GM18511 (cell line): ENCODE measurements at regions not wholly inside any gene's neighbourhood (a gene's known extent, or its start where the extent isn't known, plus 50 kb on each side); places are given as distances from the start of the nearest gene placed in this dataset.
"Not testable (repeated sequence)": the region's sequence is repeated elsewhere in the genome, so short reads cannot be mapped to it uniquely, and the experiment has no call there.

Experiments
- ATAC-seq: cut with Tn5 transposase; IDR thresholded peaks from one replicate; pipeline ENCODE4 v1.9.1; 2021; ENCODE audit warnings: mild to moderate bottlenecking, moderate library complexity; ENCODE audit not compliant: unreplicated experiment

DNA sequence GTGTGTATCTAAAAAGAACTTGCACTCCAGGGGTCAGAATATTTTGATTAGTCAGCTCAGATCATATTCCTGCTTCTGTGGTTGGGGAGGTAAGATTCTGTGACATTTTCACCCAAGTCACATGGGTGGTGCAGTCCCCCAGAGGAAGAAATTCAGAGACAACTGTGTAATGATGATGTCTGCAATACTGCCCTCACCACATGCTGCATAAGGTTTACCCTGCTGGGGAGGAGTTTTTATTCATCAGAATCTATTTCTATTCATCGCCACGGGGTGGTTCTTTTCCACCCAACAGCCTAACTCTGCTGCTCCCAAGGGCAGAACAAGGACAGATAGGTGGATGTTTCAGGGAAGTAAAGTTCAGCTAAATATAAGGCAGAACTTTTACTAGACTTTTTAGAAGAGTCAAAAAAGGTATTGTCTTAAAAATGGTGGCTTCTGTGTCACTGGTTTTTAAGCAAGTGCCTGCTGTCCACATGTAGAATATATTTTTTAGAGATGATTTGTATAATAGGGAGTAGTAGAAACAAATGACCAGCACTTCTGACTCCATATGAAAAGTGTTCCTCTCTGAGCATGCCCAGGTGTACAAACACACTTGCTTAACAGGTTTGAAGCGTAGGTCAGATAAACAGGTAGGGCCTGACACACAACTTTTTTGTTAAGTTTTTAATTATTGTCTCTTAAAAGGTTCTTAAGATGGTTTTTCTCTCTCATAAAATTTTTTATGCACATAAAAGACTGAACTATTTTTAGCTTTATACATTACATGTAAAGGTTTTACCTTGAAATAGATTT, 352.7 kb downstream of the LRRC70 start:
- no peak for ATAC-seq

DNA sequence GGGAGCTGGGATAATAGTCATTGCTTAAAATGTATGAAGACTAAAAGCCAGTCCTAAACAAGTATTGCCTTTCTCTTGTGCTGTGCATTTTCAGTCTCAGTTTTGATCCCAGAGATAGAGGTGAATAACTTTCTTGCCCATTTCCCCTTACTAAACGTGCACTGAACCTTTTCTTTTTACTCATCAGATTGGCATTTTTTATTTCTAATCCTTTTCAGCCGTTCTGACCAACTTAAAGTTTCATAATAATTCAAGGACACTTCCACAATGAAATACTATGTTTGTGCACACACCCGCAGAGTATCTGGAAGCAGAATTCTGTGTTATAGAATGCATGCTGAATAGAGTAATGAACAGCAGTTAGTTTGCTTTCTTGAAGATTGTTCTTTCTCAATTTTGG, 343.6 kb downstream of the LRRC70 start:
- ATAC-seq, result no peak

DNA sequence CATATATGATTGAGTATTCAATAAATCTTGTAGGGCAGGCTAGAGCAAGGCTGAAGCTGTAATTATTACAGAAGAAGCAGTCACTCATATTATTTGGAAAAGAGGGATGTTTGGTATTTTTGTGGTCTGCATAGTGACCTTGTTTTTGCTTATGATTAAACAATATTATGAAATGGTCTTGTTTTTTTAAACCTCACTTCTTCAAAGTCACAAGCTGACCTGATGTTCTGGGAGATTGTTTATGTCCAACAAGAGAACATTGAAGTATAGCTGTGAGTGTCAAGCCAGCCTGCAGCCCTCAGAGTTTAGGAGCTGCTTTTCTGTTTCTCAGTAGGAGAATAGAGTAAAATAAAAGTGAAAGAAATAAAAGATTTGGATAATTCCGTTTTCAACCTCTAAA, 342.2 kb downstream of the LRRC70 start:
- no peak for ATAC-seq

DNA sequence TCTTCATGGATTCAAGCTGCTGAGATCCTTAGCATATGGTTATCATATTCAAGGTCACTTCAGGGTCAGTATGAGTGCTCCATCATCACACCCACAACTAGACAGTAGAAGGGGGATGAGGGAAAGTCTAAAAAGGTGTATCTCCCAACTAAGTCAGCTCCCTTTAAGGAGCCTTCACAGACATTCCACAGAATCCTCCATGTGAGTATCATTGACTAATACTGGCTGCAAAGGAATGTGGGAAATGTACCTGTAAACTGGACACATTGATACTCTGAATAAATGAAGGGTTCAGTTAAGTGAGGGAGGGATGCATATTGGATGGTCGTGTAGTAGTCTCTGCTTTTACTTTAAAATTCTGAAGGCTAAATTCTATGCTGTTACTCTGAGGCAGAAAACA, 330.7 kb downstream of the LRRC70 start:
- no peak for ATAC-seq

DNA sequence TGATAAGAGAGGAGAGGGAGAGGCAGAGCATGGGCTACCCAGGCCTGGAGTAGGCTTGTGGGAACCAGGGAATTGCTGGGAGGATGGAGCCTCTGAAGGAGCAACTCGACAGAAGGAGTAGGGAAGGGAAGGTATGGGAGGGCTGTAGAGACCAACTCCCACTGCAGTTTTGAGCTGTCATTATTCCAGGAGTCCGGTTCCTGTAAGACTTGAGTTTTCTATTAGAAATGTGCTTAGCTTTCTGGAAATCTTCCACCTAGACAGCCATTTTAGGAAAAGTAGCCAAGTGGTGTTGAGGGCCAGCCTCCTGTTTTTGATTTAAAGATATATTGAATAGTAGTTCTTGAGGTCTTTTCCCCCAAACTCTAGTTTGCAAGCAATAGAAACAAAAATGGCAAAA, 323.5 kb downstream of the LRRC70 start:
- ATAC-seq, result no peak

DNA sequence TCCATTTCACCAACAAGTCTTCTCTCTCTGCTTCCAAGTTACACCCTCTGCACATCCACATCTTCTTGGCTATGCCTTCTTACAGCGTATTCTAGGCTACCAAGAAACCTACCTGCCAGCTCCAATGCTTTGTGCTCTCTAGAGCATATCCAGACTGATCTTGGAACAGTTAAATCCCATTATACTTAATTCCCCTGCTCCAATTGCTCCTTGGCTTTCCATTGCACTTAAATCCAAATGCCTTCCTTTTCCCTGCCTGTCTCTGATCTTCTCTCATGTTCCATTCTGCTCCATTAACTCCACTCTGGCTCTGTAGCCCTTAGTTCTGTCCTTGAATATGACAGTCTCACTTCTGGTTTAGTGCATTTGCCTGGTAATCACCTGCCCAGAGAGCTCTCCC, 322.4 kb downstream of the LRRC70 start:
- no peak for ATAC-seq

DNA sequence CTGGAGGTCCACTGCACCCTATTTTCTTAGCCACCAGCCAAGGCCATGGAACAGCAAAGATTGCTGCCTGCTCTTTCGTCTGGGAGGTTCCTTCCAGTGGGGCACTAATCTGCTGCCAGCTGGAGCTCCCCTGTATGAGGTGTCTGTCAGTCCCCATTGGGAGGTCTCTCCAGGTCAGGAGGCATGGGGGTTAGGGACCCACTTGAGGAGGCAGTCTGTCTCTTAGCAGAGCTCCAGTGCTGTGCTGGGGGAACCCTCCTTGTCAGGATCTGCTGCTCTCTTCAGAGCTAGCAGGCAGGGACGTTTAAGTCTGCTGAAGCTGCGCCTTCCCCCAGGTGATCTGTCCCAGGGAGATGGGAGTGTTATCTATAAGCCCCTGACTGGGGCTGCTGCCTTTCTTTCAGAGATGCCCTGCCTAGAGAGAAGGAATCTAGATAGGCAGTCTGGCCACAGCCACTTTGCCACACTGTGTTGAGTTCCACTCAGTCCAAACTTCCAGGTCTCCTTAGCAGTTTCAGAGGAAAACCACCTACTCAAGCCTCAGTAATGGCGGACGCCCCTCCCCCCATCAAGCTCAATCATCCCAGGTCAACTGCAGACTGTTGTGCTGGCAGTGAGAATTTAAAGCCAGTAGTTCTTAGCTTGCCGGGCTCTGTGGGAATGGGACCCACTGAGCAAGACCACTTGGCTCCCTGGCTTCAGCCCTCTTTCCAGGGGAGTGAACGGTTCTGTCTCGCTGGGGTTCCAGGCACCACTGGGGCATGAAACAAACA, 317.7 kb downstream of the LRRC70 start:
- ATAC-seq, result no peak

DNA sequence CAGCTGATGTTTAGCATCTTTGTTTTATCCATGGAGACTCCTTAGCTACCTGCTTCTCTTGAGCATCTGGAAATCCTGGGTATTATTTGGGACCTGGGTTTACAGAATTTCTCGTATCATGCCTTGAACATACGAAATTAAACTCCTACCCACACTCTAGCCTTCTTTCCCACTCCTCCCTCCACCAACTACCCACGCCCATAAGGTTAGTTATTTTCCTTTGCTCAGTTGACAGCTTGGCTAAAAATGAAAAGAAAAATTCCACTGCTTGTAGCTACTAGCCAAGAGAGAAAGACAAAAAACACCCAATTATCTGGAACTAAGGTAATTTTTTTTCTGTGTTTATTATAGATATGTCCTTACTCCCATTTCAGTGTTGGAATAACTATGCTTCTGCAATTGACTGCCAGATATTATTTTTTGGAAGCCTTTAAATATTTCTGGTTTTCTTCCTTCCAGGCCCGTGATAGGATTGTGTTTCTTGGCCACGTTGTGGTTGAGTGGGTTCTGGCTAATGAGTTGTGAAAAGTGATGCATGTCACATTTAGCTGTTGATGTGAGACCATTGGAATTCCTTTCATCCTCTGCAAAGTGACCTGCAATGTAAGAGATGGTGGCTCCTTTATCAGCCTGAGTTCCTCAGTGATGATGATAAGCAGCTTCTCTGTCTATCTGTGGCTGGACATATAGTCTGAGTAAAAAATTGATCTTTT, 308.1 kb downstream of the LRRC70 start:
- no peak for ATAC-seq

DNA sequence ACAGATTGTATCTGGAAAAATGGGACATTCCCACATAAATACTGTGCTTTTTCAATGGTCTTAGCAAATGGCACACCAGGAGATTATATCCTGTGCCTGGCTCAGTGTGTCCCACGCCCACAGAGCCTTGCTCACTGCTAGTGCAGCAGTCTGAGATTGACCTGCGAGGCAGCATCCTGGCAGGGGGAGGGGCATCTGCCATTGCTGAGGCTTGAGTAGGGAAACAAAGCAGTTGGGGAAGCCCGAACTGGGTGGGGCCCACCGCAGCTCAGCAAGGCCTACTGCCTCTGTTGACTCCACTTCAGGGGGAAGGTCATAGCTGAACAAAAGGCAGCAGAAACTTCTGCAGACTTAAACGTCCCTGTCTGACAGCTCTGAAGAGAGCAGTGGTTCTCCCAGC, 258.7 kb downstream of the LRRC70 start:
- ATAC-seq, result not testable (repeated sequence)

DNA sequence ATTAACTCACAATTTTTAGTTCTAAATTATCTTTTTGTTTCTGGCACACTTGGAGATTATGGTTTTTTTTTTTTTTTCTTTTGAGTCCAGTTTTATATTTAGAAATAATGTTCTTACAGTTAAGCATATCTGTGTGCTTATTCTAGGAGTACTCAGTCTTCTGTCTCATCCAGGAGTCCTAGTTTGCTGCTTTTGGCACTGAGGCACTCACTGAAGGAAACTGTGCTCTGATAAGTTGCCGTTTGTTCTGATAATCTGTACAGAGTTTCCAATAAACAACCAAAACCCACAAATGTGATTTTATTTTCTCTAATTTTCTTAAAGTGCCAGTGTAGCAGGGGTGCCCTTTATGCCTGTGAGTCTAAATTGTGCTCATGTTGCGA, 251.0 kb downstream of the LRRC70 start:
- ATAC-seq, result no peak

DNA sequence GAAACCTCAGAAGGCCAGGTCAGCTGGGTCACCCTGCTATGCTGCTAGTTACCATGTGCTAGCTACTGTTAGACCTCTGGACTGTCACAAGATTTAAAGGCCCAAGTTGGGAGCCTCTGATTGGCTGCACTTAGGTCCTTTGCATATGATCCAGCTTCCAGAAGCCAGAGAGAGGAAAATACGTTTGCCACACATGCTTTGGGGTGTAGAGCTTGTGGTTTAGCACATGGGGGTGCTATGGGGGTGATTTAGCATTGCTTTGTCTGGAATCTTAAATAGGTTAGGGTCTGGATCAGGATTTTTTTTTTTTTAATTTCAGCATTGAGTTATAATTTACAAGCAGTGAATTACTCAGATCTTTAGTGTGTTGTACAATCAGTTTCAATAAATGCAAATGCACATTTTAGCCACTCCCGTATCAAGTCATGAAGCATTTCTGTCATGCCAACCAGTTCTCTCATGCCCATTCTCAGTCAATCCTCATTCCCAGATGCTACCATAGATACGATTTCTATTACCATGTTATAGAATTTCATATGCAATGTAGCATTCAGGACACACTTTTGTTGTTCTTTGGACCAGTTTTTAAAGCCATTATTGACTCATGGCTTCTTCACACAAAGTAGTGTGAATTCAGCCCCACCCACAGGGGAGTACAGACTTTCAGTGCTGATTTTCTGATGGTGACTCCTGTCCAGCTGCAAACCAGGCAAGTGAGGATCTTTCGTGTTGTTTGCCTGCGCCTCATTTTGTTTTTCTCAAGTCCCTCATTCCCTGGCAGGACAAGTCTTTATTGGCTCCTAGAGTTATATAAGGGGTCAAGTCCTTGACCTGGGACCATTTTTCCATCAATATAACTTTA, 250.4 kb downstream of the LRRC70 start:
- ATAC-seq, result no peak

DNA sequence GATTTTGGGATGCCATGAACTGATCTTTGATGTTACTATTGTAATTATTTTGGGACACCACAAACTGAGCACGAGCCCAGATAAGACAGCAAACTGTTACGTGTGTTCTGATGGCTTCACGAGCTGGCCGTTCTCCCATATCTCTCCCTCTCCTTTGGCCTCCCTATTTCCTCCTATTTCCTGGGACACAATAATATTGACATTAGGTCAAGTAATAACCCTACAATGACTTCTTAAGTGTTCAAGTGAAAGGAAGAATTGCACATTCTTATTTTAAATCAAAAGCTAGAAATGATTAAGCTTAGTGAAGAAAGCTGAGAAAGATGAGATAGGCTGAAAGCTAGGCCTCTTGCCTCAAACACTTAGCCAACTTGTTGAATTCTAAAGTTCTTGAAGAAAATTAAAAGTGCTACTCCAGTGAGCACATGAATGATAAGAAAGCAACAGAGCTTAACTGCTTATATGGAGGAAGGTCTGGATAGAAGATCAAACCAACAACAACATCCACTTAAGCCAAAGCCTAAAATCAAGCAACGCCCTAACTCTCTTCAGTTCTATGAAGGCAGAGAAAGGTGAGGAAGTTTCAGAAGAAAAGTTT, 247.1 kb downstream of the LRRC70 start:
- no peak for ATAC-seq

DNA sequence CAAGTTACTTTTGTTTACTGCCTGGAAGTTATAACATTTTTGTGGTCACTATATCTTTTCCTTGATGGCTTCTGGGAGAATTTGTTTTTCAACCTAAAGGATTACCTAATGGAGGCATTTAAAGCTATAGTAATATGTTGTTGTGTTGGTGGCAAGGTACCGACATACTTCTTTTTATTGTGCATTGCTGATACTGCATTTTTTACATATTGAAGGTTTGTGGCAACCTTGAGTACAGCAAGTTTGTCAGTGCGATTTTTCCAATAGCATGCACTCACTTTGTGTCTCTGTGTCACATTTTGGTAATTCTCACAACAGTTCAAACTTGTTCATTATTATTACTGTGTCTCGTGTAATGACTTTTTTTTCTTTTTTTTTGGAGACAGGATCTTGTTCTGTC, 246.3 kb downstream of the LRRC70 start:
- ATAC-seq, result no peak

DNA sequence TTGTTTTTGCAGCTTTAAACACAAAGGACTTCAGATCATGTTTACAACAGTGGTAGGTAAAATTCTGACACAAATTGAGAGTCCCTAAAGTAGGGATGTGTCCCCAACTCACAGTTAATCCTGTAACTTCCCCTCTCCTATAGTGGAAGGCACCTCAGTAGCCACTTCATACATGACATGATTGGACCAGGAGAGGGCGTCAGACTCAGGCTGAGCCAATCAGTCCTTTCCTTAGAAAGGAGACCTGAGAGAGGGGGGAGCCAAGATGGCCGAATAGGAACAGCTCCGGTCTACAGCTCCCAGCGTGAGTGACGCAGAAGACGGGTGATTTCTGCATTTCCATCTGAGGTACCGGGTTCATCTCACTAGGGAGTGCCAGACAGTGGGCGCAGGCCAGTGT, 238.4 kb downstream of the LRRC70 start:
- not testable (repeated sequence) for ATAC-seq

DNA sequence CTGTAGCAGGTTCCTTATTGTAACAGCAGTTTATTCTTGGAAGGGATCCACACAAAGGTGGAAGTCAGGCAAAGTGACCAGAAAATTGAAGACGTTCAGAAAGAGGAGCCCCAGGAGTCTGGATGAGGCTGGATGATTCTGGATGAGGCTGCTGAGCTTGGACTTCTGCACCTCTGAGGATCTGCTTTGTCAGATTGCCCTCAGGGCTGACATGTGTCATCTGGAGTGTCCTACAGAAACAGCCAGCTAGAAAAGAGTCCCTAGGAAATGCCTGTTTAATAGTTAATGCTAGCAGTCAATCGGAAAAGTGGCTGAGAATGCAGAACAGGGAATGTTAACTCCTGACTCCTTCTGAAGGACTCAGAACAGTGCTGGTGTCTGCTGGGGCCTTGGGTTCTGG, 236.4 kb downstream of the LRRC70 start:
- no peak for ATAC-seq

DNA sequence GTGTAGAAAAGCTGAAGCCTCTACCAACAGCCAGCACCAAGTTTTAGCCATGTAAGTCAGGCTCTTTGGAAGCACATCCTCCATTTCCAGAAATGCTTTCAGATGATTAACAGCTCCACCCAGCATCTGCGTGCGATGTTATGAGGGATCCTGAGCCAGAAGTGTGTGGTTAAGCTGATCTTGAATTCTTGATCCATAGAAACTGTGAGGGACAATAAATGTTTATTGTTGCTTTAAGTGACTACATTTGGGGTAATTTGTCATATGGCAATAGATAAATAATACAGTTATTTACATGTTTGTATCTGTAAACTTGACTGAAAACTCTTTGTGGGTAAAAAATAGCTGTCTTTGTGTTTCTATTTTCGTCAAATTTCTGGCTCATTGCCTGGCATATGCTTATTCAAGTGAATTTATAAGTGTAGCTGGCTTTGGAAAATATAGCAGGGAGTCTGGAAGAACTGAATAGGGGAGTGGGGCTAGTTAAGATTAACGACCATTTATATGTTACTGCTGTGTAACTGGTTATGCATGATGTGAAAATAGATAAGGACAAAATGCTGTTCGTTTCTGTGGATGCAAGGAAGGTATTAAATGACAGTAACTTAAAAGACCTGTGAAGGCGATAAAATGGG, 234.1 kb downstream of the LRRC70 start:
- no peak for ATAC-seq

DNA sequence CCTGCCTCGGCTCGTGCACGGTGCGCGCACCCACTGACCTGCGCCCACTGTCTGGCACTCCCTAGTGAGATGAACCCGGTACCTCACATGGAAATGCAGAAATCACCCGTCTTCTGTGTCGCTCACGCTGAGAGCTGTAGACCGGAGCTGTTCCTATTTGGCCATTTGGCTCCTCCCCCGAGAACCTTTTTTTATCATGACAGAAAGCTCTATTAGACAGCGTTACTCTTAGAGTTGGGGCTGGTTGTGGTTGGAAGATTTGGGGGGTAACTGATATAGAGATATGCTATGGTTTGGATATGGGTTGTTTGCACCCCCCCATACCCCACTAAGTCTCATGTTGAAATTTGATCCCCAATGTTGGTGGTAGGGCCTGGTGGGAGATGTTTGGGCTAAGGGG, 226.2 kb downstream of the LRRC70 start:
- ATAC-seq, result not testable (repeated sequence)

DNA sequence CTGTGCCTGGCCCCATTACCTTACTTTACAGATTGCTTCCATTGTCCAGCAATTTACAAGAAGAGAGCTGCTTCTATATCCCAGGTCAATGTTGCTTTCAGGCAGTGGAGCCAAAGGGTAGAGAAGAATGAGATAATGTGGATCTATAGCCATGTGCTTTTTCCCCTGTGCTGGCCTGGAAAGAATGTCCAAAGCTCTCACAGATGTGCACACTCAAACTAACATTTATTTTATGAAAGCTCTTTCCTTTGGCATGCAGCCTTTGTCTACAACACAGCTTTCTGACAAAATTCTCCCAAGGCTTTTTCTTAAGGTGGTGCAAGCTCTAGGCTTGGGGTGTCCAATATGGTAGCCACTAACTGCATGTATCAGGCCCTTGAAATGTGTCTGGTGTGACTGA, 217.3 kb downstream of the LRRC70 start:
- no peak for ATAC-seq

DNA sequence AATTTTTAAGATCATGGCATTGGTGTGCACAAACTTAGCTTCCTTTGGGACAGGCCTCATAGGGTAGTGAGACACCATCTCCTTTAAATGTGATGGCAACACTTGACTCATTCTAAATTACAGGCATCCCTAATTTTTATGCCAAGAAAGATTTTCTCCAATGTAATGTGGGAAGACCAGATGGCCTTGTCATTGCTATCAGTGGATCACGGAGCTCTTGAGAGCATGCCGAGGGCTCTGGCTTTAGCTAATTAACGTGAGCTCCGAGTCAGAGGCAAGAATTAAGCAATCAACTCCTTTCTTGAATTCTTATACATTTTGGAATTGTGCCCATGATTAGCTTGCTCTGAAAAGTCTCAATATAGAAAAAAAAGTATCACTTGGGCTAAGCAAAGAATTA, 215.8 kb downstream of the LRRC70 start:
- ATAC-seq, result no peak

DNA sequence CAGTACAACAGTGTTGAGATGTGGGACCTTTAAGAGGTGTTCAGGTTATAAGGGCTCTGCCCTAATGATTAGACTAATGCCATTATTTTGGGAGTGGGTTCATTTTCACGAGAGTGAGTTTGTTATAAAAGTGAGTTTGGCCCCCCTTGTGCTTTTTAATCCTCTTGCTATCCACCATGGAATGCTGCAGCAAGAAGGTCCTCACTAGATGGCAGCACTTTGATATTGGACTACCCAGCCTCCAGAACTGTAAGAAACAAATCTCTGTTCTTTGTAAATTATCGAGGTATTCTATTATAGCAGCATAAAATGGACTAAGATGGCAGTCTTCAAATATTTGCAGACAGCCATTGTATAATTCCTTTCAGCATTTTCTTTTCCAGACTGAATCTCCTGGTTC, 212.4 kb downstream of the LRRC70 start:
- ATAC-seq, result no peak
